Body of pancreas (tissue), 4 donors: ENCODE measurements at regions not wholly inside any gene's neighbourhood (a gene's known extent, or its start where the extent isn't known, plus 50 kb on each side); places are given as distances from the start of the nearest gene placed in this dataset.

Experiments used
- ATAC-seq: fragments of 150-250 bp; one replicate; pipeline ENCODE4 v1.9.1; 2016
- DNase-seq, 4 donors: peaks; one replicate each; pipeline ENCODE4 v3.0.0-alpha.2; 2019
- H3K27ac ChIP-seq, 4 donors: fragments of 200-600 bp; sonication (generic); 1 replicate in 3 of 4; 2 replicates in 1 of 4; pipeline versions ENCODE4 v1.5.1 to v1.6.1; 2016 to 2019; ENCODE audit warnings: mild to moderate bottlenecking in 1 of 4, mixed read lengths in 1 of 4, moderate library complexity in 1 of 4
- H3K27me3 ChIP-seq, 2 donors: fragments of 200-600 bp; sonication (generic); one replicate each; pipeline ENCODE4 v1.6.0; 2016; ENCODE audit warnings: mild to moderate bottlenecking in 1 of 2
- H3K36me3 ChIP-seq, 2 donors: fragments of 200-600 bp; sonication (generic); replicated peaks in 1 of 2; 2 replicates each; pipeline ENCODE4 v1.5.1; 2016; ENCODE audit warnings: low read depth in 2 of 2; ENCODE audit not compliant: insufficient read depth in 1 of 2
- H3K4me1 ChIP-seq: fragments of 200-600 bp; sonication (generic); one replicate; pipeline ENCODE4 v1.6.0; 2016
- H3K4me3 ChIP-seq, 2 donors: fragments of 200-600 bp; sonication (generic); 1 replicate in 1 of 2; 2 replicates in 1 of 2; pipeline ENCODE4 v1.5.1; 2016 to 2019
- H3K9me3 ChIP-seq, 3 donors: fragments of 200-600 bp; sonication (generic); 1 replicate in 2 of 3; 2 replicates in 1 of 3; pipeline ENCODE4 v1.5.1; 2016
- POLR2A ChIP-seq, 3 donors: fragments of 450-650 bp; IDR thresholded peaks; one replicate each; pipeline ENCODE4 v1.6.1; 2016; ENCODE audit warnings: antibody characterized with exemption in 3 of 3, mild to moderate bottlenecking in 2 of 3
- WGBS, 2 donors: methylation state at CpG; one replicate each; pipeline ENCODE4 v1.1.5; 2017; 5-methylcytosine and 5-hydroxymethylcytosine counted together
- intact Hi-C: fragments of 100-400 bp; cut with DNase I; formaldehyde crosslinking; loops from one replicate; pipeline ENCODE4 v1.15.1; 2023
- TF ChIP-seq, protein P1 (sequence below), 7 experiments: fragments of 450-650 bp in 4 of 7; fragments of 200-600 bp in 3 of 7; sonication (generic) in 3 of 7; IDR thresholded peaks; one replicate each; pipeline ENCODE4 v1.5.1; 2016 to 2019; ENCODE audit warnings: antibody characterized with exemption in 7 of 7

DNA sequence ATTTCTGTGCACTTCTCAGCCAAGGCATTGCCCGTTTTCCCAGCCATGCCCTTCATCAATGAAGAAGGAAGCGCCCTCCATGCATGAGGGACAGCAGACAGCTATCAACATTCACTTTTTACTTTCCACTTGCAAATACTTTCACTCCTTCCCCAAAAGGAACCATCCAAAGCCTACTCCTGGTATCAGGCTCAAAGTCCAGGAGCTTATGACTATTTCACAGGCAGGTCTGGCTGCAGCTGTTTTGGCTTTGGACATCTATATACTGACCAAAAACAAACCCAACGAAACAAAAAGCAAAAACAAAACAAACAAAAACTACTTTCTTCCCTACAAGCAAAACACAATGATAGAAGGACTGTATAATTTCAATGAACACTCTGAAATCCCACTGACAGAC, 825.1 kb downstream of the RNF144A start:
- DNase-seq = no peak
- peaks cover 5% of the 10 kb centered on the region for H3K4me1 ChIP-seq
- intact Hi-C loops = no loop called here
- no peak for TF ChIP-seq POLR2A (IDR thresholded peaks at IDR 0.05)
- TF ChIP-seq, protein P1, sequence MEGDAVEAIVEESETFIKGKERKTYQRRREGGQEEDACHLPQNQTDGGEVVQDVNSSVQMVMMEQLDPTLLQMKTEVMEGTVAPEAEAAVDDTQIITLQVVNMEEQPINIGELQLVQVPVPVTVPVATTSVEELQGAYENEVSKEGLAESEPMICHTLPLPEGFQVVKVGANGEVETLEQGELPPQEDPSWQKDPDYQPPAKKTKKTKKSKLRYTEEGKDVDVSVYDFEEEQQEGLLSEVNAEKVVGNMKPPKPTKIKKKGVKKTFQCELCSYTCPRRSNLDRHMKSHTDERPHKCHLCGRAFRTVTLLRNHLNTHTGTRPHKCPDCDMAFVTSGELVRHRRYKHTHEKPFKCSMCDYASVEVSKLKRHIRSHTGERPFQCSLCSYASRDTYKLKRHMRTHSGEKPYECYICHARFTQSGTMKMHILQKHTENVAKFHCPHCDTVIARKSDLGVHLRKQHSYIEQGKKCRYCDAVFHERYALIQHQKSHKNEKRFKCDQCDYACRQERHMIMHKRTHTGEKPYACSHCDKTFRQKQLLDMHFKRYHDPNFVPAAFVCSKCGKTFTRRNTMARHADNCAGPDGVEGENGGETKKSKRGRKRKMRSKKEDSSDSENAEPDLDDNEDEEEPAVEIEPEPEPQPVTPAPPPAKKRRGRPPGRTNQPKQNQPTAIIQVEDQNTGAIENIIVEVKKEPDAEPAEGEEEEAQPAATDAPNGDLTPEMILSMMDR (IDR thresholded peaks at IDR 0.05) = no peak
- H3K4me3 ChIP-seq = no peak overlapping the region
- H3K9me3 ChIP-seq = no peaks in the 10 kb centered on the region
- no peak for ATAC-seq
- no peak overlapping the region for H3K27ac ChIP-seq
- WGBS, 2 donors = 84 to 91% methylated on average over 3 of the region's 3 CpGs
- H3K27me3 ChIP-seq = no peaks in the 10 kb centered on the region
- H3K36me3 ChIP-seq = no peaks in the 10 kb centered on the region

GRCh38 chr2:7744827-7745226, 827.6 kb downstream of the RNF144A start:
- no peak overlapping the region for H3K27ac ChIP-seq
- DNase-seq = peak in 1 of 4 donors; percentile 7
- 78 to 79% methylated on average over 5 of the region's 5 CpGs for WGBS, 2 donors
- no peaks in the 10 kb centered on the region for H3K27me3 ChIP-seq
- H3K9me3 ChIP-seq = no peaks in the 10 kb centered on the region
- TF ChIP-seq POLR2A (IDR thresholded peaks at IDR 0.05) = no peak
- TF ChIP-seq, protein P1 (IDR thresholded peaks at IDR 0.05) = no peak
- intact Hi-C loops = no loop called here
- no peak for ATAC-seq
- H3K4me3 ChIP-seq = no peak overlapping the region
- peaks cover 5% of the 10 kb centered on the region for H3K4me1 ChIP-seq
- H3K36me3 ChIP-seq = no peaks in the 10 kb centered on the region

DNA sequence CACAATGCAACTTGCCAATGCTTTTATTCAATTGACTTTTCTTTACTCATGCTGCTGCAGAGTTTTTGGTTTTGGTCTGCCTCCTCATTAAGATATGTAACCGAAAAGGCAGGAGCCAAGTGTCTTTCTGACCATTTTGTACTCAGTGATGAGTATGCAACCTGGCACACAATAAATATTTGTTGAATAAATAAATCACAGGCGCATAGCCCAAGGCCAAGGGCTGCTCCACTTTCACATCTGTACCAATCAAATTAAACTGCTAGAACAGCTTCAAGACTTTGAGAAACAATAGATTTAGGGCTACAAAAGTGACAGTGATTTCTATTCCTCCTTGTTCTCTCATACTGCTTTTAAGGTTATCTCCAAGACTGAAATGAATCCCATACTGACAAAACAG, 828.2 kb downstream of the RNF144A start:
- H3K9me3 ChIP-seq = no peaks in the 10 kb centered on the region
- H3K27me3 ChIP-seq = no peaks in the 10 kb centered on the region
- no peak overlapping the region for H3K4me3 ChIP-seq
- peaks cover 5% of the 10 kb centered on the region for H3K4me1 ChIP-seq
- WGBS, 2 donors = 30 to 52% methylated on average over 2 of the region's 2 CpGs
- intact Hi-C loops = no loop called here
- no peak overlapping the region for H3K27ac ChIP-seq
- H3K36me3 ChIP-seq = no peaks in the 10 kb centered on the region
- DNase-seq (no peak), ATAC-seq (no peak)
- no peak for TF ChIP-seq POLR2A (IDR thresholded peaks at IDR 0.05)
- TF ChIP-seq, protein P1 (IDR thresholded peaks at IDR 0.05) = no peak

DNA sequence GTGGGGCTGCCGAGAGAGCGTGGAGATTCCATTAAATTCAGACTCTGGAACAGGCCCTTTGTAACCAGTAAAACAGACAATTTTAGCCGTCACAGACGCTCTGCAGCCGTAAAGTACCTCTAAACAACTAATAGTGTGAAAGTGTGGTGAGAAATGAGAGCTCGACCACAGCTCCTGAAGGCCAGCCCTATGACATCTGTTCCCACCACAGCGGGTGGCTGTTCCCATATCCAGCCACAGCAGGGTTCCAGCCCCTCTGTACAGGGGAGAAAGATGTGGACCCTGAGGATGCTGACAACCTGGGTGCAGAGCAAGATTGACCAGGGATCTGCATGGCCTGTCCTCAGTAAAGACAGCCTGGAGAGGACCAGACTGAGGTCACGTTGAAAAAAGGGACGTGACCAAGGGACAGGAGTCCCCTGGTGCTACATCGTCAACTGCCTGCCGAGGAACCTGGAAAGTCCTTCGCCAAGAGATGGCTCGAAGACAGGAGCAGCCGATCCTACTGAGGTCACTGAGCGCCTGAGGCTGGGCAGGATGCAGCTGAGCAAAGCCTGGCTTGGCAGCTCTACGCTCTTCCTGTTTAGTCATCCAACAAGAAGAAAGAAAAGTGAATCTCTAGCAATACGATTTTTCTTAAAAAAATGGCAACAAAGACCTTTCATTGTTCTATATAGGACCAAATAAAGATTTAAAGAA, 831.7 kb downstream of the RNF144A start:
- H3K9me3 ChIP-seq = peaks cover 0 to 4% (median 0%) of the 10 kb centered on the region in 3 donors
- peaks cover 5% of the 10 kb centered on the region for H3K4me1 ChIP-seq
- no peak overlapping the region for H3K4me3 ChIP-seq
- TF ChIP-seq, protein P1 (IDR thresholded peaks at IDR 0.05) = no peak
- TF ChIP-seq POLR2A (IDR thresholded peaks at IDR 0.05) = no peak
- H3K27ac ChIP-seq = no peak overlapping the region
- no peaks in the 10 kb centered on the region for H3K27me3 ChIP-seq
- 85 to 86% methylated on average over 17 of the region's 17 CpGs for WGBS, 2 donors
- intact Hi-C loops = no loop called here
- H3K36me3 ChIP-seq = no peaks in the 10 kb centered on the region
- no peak for ATAC-seq
- no peak for DNase-seq
